BJ (cell line): ENCODE measurements at regions not wholly inside any gene's neighbourhood (a gene's known extent, or its start where the extent isn't known, plus 50 kb on each side); places are given as distances from the start of the nearest gene placed in this dataset.

ENCODE experiments used
- CTCF ChIA-PET: fragments of 350-600 bp; formaldehyde crosslinking; extraction: SDS; loops from one replicate; lab custom pipeline; 2021; ENCODE audit warnings: antibody characterized with exemption, inconsistent platforms; lab: Yijun Ruan, JAX
- POLR2A ChIA-PET: fragments of 300-600 bp; sonication (Branson Sonifier 250); formaldehyde crosslinking; extraction: SDS; loops from one replicate; lab custom pipeline; 2021; ENCODE audit warnings: antibody characterized with exemption; lab: Charles Lee
- DNase-seq: peaks from one replicate; pipeline ENCODE4 v3.0.0-alpha.2; 2011; ENCODE audit warnings: low read depth
- H3K27me3 ChIP-seq: 2 replicates; pipeline ENCODE4 v1.6.0; 2011; ENCODE audit warnings: low read length; ENCODE audit not compliant: control insufficient read depth, insufficient read depth
- H3K36me3 ChIP-seq: 2 replicates; pipeline ENCODE4 v1.5.1; 2011; ENCODE audit warnings: low read length; ENCODE audit not compliant: control insufficient read depth, insufficient read depth
- H3K4me3 ChIP-seq: 2 replicates; pipeline ENCODE4 v1.5.1; 2011; ENCODE audit warnings: low read depth, mild to moderate bottlenecking, control low read depth, low read length
- CTCF ChIP-seq: IDR thresholded peaks from 2 replicates; pipeline ENCODE4 v1.5.1; 2011; ENCODE audit warnings: low read depth, mild to moderate bottlenecking, control low read depth, inconsistent platforms, low read length, moderate library complexity; ENCODE audit not compliant: insufficient read depth

- ChIA-PET CTCF (no interaction called here), POLR2A (interaction anchor here (0.6 kb wide), 1 partner anchor 10 kb away, joined by 9 read pairs; no protein-coding TSS in a partner anchor)
- TF ChIP-seq CTCF = no peak
- Histone ChIP-seq H3K27me3 (no peaks in the 10 kb centered on the region), H3K36me3 (no peaks in the 10 kb centered on the region), H3K4me3 (no peak overlapping the region)
- no peak for DNase-seq
Measured at GRCh38 chr5:117089001-117089400, 514.4 kb upstream of the SEMA6A start.

GRCh38 chr5:117088176-117088575 lies 513.6 kb upstream of the SEMA6A start:
- ChIA-PET POLR2A (no interaction called here), CTCF (no interaction called here)
- no peak overlapping the region for H3K4me3 ChIP-seq
- no peak for DNase-seq
- H3K27me3 ChIP-seq = no peaks in the 10 kb centered on the region
- TF ChIP-seq CTCF = no peak
- H3K36me3 ChIP-seq = no peaks in the 10 kb centered on the region

- CTCF ChIA-PET = no interaction called here
- no peak for DNase-seq
- Histone ChIP-seq H3K4me3 (no peak overlapping the region), H3K27me3 (no peaks in the 10 kb centered on the region), H3K36me3 (no peaks in the 10 kb centered on the region)
- POLR2A ChIA-PET = no interaction called here
- no peak for TF ChIP-seq CTCF
Measured at GRCh38 chr5:117084067-117084466, 509.4 kb upstream of the SEMA6A start.

- ChIA-PET POLR2A (no interaction called here), CTCF (no interaction called here)
- no peak for TF ChIP-seq CTCF
- H3K4me3 ChIP-seq = no peak overlapping the region
- no peaks in the 10 kb centered on the region for H3K27me3 ChIP-seq
- no peaks in the 10 kb centered on the region for H3K36me3 ChIP-seq
- DNase-seq = no peak
Measured at GRCh38 chr5:117082977-117083376, 508.4 kb upstream of the SEMA6A start.

GRCh38 chr5:117077142-117077541 lies 502.5 kb upstream of the SEMA6A start:
- H3K36me3 ChIP-seq = no peaks in the 10 kb centered on the region
- ChIA-PET CTCF (no interaction called here), POLR2A (no interaction called here)
- no peak for DNase-seq
- no peaks in the 10 kb centered on the region for H3K27me3 ChIP-seq
- no peak for TF ChIP-seq CTCF
- no peak overlapping the region for H3K4me3 ChIP-seq
